Stimulated activated naive CD8-positive, alpha-beta T cell treated with anti-CD3 and anti-CD28 coated beads, Interleukin-15, Interleukin-2, amounts not matched to agents 100 U/mL and 50 U/mL, for 24 hours (primary cell): ENCODE measurements at regions not wholly inside any gene's neighbourhood (a gene's known extent, or its start where the extent isn't known, plus 50 kb on each side); places are given as distances from the start of the nearest gene placed in this dataset.
"Not testable (repeated sequence)": the region's sequence is repeated elsewhere in the genome, so short reads cannot be mapped to it uniquely, and the experiment has no call there.

Source experiments
- ATAC-seq: fragments of 150-1000 bp; cut with Tn5 transposase; one replicate; pipeline ENCODE4 v1.10.0; 2021
- DNase-seq: peaks from one replicate; pipeline ENCODE4 v3.0.0; 2021

DNA sequence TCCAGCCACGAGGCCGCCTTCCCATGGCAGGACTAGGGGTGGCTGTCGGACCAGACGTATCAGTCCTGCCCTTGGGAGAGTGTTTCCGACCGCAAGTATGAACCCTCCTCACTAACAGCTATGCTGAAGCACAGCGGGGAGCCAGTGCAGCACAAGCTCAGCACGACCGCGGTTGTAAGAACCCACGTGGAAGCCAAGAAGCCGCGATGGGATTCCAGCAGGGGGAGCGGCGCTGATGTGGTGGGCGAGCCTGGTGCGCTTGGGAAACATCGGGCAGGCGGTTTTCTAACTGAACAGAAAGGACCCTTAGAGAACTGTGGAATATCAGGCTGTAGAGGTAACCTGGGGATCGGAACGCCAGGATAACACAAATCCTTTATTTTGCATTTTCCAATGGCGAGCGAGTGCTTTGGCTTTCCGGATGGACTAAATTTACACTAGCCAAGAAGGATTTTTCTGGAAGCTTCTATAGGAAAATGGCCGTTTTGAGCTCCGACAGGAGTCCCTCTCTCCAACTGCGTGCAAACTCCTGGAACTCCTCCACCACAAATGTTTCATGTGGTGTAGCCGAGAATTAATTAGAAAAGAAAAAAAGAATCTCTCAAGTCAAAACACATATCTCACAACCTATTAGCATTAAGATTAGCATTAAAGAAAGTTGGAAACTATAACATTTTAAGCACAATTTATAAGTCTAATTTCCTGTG lies 132.0 kb upstream of the MYCN start:
- ATAC-seq = no peak

DNA sequence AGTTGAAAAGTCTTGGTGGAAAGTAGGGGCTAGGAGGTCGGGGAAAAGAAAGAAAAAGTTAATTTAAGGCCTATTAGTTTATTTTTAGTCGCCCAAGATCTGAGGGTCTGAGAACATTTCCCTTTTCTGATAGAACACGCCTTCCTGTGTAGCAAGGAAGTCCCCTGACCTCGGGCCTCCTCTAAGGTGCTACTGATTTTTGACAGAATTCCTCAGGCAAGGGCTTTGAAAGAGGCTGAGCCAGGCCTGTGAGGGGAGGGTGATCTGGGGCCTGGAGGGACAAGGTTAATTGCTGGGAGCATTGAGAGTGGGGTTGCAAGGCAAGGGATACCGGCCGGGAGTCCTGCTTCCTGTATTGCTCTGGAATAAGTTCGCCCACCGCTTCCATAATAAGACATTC lies 131.4 kb upstream of the MYCN start:
- ATAC-seq (no peak), DNase-seq (no peak)

More for the DNA sequence above, 132.0 kb upstream of the MYCN start:
- no peak for DNase-seq

DNA sequence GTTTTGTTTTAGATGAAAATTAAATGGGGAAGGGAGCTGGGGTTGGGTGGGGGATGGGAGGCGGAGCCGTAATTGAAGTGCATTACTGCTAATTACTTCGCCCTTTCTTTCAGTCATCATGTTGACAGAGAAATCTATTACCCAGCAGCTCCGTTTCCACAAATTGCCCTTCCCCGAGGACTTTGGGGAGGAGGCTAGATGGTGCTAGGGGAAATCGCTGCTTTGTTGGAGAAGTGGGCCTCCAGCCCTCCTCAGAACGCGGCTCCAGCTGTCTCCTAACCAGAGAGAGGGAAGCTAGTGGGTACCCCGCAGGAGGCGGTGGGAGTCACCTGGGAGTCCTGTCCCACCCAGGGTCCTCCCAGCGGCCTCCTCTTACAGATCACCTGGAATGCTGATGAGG lies 130.9 kb upstream of the MYCN start:
- ATAC-seq = no peak
- no peak for DNase-seq

DNA sequence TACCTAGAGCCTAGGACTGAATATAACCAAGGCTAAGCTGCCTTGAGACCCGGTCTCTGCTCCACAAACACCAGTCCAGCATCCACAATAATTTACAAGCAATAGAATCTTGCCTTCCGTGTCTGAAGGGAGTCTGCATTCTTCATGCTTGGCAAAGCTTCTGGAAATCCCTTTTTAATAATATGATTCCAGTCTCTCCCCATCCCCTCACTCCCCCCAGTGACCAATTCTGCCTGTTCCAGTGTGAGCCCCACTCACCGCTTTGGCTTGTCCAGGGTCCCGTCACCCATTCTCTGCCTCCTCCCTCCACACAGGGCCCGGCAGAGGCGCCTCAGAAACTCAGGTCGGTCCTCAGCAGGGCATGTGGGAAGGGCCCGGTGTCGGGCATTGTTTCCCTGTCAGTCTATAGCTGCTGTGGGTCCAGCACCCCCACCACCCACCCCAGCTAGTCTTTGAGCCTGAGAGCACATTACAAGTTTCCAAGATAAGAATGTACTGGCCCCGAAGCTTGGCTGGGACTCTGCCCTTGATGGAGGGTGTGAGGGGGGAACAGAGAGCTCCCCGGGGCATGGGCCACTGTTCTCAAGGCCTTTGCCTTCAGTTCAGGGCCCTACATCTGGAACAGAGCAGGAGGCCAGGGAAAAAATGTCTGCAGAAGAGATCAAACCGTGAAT lies 129.7 kb upstream of the MYCN start:
- DNase-seq = no peak
- no peak for ATAC-seq

DNA sequence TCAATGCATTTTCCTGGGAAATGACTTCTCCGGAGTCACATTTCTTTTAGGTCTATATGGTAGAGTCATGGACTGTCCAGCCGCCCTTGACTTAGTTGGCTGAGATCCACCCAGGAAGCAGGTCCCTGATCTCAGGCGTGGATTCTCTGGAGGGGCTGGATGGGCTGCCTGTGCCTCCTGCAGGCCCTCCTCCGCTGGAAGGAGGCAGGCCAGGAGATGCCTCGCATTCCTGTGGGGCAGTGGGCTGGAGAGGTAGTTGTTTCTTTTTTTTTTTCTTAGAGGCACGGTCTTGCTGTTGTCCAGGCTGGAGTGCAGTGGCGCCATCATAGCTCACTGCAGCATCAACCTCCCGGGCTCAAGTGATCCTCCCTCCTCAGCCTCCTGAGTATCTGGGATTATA lies 129.0 kb upstream of the MYCN start:
- no peak for DNase-seq

DNA sequence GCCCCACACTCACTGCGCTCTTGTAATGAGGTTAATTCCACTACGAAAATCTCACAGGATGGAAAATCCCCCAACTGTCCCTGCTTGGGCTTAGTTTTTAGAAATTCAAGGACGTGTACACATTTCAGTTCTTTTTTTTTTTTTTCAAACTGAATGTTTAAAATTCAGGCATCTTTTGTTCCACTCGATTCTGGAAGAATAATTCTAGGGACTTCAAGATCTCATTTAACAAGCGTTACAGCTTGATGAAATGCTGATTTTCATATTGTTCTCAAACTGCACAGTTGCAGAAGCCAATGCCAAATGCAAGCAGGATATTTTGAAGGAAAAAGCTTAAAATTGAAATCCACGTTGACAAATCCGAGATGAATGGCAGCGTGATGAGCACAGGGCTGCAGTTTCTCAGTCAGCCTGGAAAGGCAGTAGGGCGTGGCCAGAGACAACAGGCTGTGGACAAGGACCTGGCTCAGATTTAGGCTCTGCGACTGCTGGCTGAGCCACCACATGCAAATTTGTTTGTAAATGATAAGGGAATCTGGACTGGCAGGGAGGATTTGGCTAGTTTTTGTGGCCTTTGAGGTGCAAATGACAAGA lies 128.1 kb upstream of the MYCN start:
- ATAC-seq = no peak
- DNase-seq = no peak

More for the DNA sequence above, 129.0 kb upstream of the MYCN start:
- no peak for ATAC-seq

DNA sequence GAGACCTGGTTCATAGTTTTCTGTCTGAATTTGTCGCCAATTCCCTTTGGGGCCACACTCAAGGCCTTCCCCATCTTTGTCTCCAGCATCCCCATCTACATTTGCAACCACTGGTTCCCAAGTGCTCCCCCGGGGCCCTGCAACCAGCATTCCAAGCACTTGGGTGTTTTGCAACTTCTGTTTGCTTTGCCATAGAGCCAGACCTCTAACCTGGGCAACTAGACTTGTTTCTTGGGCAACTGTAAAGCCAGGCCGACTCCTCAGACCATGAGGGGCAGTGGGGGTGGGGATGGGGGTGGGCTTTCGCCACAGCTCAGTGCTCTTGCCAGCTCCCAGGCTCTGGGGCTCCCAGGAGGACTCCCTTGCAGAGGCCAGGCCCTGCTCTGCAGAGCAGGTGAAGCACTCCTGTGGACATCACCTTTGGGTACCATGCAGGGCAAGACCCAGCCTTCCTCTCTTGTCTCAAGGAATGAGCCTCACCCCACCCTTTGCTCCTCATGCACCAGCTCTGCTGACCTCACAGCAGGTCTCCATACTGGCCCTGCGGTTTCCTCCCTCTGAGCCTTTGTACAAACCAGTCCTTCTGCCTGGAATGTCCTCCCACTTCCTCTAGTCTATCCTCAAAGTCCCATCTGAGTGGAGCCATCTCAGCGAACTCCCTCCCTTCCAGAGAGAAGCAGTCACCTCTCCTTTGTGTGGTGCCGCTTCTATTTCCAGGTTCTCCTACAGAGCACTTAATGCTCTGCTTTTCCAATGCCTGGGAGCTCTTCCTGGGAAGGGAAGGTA lies 126.7 kb upstream of the MYCN start:
- DNase-seq (no peak), ATAC-seq (no peak)

DNA sequence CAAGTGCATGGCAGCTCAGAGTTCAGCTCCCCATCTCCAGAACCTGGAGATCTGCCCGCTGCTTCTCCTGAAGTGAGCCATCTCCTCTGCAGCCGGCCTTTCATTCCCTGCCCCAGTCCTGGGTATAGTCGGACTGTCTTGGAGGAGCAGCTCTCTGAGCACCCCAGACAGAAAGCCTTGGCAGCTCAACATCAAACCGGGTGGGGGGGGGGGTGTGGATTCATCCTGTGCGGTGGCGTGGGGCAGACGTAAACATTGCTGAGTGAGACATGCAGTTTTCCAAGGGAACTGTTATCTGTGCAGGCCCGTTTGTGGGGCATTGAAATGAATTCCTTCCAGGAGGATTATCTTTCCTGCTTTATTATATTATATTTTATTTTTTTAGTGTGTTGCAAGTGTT lies 125.9 kb upstream of the MYCN start:
- ATAC-seq = no peak
- no peak for DNase-seq

DNA sequence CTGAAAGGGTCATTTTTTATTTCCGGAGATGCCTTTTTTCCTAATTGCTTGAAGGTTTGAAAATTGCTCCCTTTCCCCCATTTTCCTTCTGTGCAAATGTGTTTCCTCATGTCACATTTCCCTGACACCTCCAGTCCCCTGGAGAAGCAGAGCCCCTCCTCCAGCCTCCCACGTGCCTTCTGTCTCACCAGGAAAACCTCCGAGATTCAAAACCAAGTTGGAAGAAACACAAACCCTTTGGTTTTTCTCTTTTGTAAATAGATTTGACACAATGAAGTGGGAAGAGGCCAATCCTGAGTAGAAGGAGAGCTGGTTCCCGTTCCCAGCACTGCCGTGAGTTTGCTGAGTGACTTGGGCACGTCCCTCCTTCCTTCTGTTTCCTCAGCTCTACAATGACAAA lies 125.4 kb upstream of the MYCN start:
- ATAC-seq = no peak
- DNase-seq = no peak

DNA sequence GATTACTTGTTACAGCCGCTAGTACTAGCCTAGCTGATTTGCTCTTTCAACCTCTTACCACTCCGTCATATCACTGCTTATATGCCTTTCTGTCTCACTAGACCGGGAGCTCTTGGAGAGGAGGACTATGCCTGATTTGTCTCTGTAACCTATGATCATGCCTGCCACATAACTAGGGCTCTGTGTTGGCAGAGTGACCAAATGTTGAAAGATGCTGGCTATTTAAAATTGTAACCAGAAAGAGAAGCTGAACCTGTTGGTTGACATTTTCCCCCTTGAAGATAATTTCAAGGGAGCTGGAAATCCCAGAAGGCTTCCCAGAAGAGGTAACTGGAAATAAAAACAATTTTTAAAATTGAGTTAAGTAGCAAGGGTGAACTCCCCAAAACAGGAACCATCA lies 124.1 kb upstream of the MYCN start:
- ATAC-seq (no peak), DNase-seq (no peak)

DNA sequence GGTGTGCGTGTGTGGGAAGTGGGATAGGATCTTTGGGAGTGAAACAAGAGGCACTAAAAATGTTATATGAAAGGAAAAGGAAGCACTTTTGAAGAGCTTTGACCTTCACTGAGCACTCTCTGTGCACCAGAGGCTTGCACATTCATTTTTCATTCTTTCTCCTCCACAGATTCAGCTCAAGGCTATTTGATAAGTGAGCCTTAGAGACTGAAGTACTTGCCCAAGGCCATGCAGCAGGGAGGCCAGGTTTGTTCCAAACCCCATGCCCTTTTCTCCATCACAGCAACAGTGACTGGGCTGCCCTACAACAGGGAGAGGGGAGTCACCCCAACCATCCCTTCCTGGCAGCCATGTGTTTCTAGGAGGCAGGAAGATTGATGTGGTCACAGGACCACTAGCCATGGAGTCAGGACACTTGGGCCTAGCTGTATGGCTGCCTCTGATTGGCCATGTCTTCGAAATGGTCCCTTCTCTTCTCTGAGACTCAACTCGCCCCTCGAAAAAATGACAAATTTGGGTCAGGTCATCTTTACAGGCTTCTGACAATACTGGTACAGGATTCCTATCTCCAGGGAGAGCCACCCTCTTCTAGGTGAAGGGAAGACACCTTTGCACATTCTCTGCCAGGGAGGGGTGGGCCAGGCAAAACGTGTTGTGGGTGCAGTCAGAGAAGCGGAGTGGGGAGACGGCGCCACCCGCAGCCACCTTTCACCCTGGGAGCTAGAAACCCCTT lies 123.5 kb upstream of the MYCN start:
- ATAC-seq = no peak
- DNase-seq = no peak

DNA sequence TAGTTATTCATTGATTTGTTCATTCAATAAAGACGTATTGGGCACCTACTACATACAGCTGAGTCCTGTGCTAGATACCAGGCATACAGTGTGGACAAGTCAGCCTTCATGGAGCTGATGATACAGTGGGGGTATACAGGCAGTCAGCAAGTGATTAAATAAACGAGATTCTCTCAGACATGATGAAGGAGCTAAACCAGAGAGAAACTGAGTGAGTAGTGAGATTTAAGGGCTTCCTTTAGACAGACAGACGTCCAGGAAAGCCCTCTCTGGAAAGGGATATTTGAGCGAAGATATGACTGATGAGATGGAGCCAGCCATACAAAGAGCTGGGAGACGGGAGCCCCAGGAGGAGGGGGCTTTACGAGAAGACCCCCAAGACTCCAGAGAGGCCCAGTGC lies 122.6 kb upstream of the MYCN start:
- ATAC-seq = no peak
- DNase-seq = no peak

DNA sequence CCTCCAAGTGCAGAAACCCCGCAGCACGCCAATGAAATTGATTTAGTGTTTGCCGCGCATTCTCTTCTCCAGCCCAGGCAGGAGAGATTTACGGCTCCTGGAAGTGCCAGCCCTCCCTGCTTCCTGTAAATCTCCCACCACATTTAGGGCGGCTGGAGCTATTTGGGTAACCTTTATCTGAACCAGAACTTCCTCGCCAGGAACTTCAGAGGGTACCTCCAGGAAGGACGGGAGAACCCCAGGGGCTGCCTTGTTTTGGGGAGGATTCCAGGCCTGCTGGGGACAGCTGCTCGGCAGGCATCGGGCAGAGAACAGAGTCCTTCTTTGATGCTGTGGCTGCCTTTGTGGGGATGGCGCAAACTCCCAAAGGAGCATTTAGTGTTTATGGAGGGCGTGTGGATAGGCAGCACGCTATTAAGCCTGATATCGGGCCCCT lies 122.0 kb upstream of the MYCN start:
- ATAC-seq (no peak), DNase-seq (no peak)

DNA sequence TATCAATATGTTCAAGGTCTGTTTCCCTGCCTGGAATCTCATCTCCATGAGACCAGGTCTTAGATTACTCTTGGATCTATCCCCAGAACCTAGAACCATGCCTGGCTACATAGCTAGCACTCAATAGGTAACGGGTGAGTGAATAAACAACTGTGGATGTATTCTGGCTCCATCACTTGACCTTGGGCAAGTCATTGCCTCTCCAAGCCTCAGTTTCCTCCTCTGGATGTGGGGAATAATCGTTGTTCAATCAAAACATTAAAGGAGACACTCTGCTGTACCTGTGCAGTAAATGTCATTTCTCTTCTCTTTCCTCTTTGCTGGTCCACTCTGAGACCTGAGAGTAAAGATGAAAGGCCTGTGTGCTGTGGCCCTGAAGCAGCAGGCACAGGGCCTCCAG lies 121.5 kb upstream of the MYCN start:
- ATAC-seq (no peak), DNase-seq (no peak)

DNA sequence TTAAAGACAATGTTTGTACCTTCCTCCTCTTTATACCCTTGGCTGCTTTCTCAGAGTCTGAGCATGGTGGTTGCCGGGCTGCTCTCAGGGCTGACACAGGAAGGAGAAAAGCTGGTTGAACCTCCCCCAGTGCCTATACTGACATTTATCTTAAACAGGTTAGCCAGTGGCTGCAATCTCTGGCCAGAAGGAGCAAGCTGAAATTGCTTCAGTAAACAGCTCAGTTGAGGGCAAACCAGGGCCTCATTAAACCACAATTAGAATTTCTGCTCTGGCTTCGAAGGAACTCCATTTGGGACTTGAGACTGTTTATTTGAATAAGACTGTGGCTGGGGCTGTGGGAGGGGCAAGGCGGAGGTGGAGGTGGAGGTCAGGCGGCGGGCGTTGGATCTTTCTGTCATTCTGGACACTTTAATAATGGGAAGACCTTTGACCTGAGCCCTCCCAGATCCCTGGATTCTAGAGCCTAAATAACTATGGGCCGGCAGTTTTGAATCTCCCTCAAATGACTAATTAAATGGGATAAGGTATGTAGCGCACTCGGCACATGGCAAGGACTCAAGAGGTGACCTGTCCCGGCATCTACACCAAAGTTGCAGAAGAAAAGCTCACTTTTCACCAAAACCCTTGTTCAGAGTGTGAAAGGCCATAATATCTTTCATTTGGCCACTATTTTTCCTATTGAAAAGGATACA lies 120.6 kb upstream of the MYCN start:
- no peak for DNase-seq
- no peak for ATAC-seq

DNA sequence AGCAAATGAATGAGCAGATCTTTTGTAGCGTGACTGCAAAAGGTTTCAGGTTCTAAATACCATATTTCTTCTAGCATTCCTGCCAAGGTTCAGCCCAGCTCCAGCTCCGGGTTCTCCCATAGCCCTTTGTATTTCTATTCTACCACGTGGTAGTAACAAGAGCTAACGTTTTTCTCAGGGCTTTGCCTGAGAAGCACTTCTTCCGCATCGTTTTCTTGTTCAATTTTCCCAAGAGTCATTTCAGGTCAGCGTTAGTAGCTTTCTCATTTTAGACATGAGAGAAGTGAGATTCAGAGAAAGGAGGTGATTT lies 120.1 kb upstream of the MYCN start:
- DNase-seq (no peak), ATAC-seq (no peak)

DNA sequence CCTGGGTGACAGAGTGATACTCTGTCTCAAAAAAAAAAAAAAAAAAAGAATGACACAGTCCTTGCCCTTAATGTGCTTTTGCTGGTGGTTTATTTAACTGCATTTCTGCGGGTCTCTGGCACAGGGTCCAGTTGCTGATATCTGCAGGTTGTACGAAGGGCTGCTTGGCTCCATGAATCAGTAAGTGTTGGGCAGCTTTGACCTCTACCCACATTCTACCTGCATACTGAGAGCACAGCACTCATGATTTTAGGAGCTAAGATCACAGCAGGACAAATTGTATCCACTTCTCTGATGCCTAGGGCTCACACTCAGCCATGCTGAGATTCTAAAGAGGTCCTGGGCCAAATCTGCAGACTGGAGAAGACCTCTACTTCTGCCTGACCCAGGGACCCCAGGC lies 119.4 kb upstream of the MYCN start:
- DNase-seq = no peak
- ATAC-seq = no peak

DNA sequence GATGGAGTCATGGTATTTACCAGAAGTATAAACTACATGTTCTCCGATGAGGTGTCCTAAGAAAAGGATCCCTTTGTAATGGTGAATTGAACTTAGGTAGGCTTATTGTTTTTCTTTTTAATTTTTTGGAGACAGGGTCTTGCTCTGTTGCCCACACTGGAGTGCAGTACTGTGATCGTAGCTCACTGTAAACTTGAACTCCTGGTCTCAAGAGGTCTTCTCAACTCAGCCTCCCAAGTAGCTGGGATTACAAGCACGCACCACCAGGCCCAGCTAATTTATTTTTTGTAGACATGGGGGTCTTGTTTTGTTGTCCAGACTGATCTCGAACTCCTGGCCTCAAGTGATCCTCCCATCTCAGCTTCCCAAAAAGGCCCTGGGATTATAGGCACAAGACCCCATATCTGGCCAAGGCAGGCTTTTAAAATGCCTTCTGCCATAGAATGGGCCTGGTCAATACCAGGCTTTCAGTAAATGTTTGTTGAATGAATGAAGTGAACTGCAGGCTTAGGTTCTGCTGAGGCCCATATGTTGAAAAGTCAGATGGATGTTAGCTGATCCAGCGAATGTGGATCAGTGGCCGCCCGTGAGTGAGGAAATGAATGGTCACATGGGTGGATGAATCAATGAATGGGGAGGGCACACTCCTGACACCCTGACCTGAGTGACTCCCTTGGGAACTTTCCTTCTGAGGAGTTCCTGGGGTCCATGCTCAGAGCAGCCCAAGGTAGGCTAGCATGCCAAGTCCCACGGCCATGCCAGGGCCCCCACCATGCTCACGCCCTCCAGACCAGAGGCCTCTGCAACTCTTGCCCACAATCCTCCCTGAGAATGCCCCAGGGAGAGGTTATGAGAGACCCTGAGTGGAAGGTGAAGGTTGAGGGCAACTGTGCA lies 118.0 kb upstream of the MYCN start:
- no peak for DNase-seq
- ATAC-seq = no peak

DNA sequence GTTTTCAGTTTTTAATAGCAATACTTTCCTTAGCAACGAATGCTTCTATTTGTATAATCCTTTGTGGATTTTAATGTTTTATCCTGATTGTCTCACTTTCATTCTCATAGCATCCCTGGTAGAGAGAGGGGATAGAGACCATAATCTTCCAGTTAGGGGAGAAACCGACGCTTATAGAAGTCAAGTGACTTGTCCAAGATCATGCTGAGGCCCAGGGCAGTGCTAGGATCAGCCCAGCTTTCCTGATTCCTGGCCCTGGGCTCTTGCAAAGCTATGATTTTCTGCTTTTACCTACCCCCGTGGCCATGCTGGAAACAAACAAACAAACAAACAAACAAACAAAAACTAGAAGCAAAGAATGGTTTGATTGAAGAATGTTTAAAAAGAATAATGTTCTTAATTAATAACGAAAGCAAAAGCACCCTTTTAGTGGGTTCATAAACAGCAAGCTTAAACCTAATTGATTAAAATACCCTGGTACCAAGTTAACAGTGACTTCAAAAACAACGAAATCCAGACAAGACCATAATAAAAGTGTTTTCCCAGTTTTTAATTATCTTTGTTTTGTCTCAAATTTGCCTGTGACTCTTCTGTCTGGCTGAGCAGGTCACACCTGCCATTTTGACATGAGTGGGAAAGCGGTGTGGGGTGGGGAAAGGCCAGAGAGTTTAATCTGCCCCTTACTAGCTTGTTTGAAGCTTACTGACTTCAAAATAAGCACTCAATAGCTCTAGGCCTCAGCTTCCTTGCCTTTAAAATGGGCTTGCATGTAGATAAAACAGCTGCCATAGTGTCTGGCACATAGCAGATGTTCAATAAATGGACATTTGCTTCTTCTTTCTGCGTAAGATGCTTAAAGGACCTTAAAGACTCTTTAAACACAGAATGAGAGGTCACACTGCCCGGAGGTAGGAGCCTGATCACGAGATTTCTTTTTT lies 116.6 kb upstream of the MYCN start:
- DNase-seq (no peak), ATAC-seq (no peak)

DNA sequence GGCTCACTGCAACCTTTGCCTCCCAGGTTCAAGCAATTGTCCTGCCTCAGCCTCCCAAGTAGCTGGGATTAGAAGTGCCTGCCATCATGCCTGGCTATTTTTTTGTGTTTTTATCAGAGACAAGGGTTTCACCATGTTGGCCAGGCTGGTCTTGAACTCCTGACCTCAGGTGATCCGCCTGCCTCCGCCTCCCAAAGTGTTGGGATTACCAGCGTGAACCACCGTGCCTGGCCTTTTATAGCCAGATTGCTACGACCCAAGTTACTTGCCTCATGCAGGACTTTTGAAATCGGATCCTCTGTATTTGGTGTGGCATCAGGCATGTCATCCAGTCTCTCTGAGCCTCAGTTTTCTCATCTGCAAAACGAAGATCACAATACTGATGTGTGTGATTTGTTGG lies 115.9 kb upstream of the MYCN start:
- ATAC-seq, DNase-seq: not testable (repeated sequence)
